ENCODE measurements at regions not wholly inside any gene's neighbourhood (a gene's known extent, or its start where the extent isn't known, plus 50 kb on each side); places are given as distances from the start of the nearest gene placed in this dataset.

- no peak for DNase-seq (ENCODE audit: low read depth)
Measured at GRCh38 chr14:73800970-73801515, 50.6 kb upstream of the PTGR2 start.

DNA sequence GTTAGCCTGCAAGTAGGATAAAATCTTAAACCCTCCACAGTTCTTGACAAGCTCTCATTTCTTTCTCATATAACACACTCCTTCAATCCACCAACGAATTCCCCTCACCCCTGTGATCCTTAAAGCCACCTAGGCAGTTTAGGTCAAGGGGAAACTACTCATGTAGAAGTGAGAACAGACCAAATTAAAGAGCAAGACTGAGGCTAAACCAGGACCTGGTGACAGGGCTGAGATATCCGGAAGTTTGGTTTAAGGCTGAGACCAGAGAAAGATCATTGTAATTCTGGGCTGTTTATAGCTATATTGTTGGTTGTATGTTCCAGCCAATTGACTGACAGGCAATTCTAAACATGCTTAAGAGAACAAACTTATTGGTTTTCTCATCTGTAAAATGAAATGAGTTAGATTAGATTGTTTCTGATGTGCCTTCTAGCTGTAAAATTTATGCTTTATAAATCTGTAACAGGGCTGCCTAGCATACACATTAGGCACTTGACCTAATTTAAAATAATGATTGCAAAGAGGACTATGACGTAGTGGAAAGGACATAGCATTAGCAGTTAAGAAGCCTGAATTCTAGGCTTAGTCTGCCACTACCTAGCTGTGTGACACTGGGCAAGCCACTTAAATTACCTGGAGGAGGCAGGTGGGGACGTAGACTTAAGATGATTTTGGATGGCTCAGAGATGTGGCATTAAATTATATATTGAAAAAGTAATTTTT lies 53.9 kb upstream of the PTGR2 start:
- no peak for DNase-seq (ENCODE audit: low read depth)

GRCh38 chr14:73796893-73797542 lies 54.6 kb upstream of the PTGR2 start:
- no peak for DNase-seq (ENCODE audit: low read depth)

GRCh38 chr14:73796415-73796814 lies 55.2 kb upstream of the PTGR2 start:
- no peak for DNase-seq (ENCODE audit: low read depth)

DNA sequence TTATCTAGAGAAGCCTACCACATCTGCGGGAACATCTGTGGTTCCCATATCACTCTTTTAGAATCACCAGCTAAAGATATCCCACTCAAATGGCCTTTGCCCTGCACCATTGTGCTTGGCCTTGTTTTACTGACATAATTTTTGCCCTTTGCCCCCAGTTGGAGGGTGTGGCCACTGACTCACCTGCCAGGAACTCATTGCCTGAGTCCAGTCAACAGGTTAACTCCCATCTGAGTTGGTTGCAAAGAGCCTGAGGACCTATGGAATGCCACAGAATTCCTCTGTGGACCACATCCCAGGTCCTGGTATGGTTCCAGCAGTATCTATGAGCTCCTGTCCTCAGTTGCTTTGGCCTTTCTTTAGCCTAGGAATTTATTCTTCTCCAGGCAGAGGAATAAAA lies 55.7 kb upstream of the PTGR2 start:
- no peak for DNase-seq (ENCODE audit: low read depth)

DNA sequence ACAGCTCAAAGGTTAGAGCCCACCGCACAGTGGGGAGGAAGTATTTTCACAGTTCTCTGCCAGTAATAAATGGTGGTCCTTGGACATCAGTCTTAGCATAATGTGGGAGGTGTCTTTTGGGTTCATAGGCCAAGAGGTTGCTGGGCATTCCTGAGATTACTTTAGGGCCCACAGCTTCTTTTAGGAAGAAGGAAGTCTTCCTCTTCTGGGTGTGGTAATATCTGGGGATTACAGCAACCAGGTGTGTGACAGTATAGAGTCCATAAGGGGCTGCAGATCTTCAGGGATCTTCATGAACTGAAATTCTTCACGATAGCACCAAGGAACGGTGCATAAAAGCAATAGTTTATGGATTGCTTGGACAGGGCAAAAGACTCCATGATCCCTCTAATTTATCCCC lies 56.2 kb upstream of the PTGR2 start:
- DNase-seq (ENCODE audit: low read depth), result no peak

- DNase-seq (ENCODE audit: low read depth), result no peak
Measured at GRCh38 chr14:73794146-73794545, 57.5 kb upstream of the PTGR2 start.

GRCh38 chr14:73792481-73792880 lies 59.1 kb upstream of the PTGR2 start:
- DNase-seq (ENCODE audit: low read depth), result no peak

- DNase-seq (ENCODE audit: low read depth), result peak; percentile 97
Measured at GRCh38 chr14:73789989-73790581, 61.5 kb upstream of the PTGR2 start.

DNA sequence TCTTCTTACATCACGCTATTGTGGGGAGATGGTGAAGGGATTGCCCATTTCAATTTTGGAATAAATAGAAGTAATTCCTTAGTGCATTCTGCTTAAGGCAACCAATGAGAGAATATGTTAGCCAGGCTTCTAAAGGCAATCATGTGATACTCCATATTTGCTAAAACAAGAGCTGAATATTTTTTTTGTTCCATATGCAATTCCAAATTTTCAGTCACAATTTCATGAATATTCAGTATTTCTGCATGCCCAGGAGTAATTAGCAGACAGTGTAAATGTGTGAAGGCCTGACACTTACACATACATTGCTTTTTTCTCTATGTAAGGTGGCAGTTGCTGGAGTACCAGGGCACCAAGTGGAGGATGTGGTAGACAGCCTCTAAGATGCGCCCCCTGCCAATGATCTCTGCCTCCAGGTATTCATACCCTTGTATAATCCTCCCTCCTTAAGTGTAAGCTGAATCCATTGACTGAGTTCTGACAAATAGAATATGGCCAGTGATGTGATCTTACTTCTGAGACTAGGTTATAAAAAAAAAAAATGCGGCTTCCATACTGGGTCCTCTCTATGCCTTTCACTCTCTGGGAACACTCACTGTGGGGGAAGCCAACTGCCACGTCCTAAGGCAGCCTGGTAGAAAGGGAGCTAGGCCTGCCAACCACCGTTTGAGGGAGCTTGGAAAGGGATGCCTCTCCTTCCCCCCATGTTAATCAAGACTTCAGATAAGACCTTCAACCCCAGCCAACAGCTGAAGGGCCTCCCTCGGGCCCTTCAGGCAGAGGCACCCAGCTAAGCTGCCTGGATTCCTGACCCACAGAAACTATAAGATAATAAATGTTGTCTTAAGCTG lies 62.7 kb upstream of the PTGR2 start:
- no peak for DNase-seq (ENCODE audit: low read depth)

GRCh38 chr14:73788317-73788598 lies 63.4 kb upstream of the PTGR2 start:
- DNase-seq (ENCODE audit: low read depth), result no peak

GRCh38 chr14:73787486-73788316 lies 63.9 kb upstream of the PTGR2 start:
- DNase-seq (ENCODE audit: low read depth), result peak; percentile 68

GRCh38 chr14:73786636-73787485 lies 64.8 kb upstream of the PTGR2 start:
- no peak for DNase-seq (ENCODE audit: low read depth)

GRCh38 chr14:73785834-73786635 lies 65.6 kb upstream of the PTGR2 start:
- DNase-seq (ENCODE audit: low read depth), result peak; percentile 96

DNA sequence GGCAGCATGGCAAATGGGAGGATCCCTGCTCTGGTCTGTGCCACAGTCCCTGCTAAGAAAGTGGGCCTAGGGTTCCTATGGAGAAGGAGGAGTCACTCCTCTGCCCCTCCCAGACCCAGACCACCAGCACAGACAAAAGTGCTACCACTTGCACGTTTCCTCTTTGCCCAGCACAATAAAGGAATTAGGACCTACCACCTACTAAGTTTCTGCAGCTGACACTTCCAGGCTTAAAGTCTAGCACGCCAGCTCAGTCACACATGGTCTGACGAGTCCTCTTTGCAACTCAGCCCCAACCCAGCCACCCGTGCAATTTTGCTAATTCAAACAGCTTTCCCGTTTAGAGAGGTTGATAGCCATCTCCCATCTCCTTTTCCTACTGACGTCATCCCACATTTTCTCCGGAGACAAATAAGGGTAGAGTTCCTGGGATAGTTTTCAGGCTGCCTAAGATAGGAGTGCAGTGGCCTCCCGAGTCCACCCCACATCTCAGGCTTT lies 66.2 kb upstream of the PTGR2 start:
- DNase-seq (ENCODE audit: low read depth), result peak; percentile 76

DNA sequence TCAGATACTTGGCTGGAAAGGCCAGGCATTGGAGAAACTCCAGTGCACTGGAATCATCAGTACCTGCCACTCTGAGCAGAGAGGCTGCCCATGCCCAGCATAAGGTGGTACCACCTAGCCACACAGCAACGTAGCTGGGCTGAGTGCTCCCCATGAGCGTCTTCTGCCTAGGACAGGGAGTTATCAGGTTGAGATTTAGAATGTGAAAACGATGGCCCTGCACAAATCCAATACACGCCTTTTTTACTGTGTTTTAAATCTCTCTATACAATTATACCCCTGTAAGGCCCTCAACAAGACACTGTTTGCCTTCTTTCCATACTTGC lies 66.7 kb upstream of the PTGR2 start:
- DNase-seq (ENCODE audit: low read depth), result no peak

- DNase-seq (ENCODE audit: low read depth), result peak; percentile 84
Measured at GRCh38 chr14:73784181-73784987, 67.2 kb upstream of the PTGR2 start.

DNA sequence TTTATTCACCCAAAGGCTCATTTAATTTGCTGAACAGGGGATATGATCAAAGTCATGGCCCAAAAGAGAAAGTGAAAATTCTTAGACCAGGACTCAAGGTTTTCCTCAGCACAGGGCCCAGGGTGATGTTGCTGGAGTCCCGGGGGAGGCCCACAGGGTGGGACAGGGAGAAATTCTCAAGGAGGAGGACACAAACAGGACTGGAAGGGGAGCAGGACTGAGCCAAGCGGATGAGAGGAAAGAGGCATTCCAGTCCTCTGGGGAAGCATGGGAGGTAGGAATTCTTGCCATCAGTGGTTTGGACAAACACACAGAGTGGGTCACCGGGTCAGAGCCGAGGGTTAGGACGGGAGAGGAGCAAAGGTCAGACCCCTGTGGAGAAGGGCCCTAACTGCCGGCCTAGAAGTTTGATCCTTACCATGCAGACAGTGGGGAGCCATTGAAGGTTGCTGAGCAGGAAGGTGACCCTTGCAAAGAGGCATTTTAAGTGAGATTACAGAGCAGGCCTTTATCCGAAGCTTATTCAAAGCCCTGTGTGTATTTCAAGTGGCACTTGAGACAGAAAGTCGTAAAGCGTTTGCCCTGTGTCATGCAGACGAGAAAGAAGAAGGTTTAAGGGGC lies 68.4 kb upstream of the PTGR2 start:
- DNase-seq (ENCODE audit: low read depth), result no peak
